ENCODE measurements at regions not wholly inside any gene's neighbourhood (a gene's known extent, or its start where the extent isn't known, plus 50 kb on each side); places are given as distances from the start of the nearest gene placed in this dataset.

- DNase-seq: no peak
Measured at GRCh38 chr18:10182009-10182624, 268.3 kb downstream of the VAPA start.

- no peak for DNase-seq
Measured at GRCh38 chr18:10184776-10185175, 269.7 kb upstream of the APCDD1 start.

GRCh38 chr18:10188971-10189810 lies 265.2 kb upstream of the APCDD1 start:
- no peak for DNase-seq

- no peak for DNase-seq
Measured at GRCh38 chr18:10190564-10190963, 263.9 kb upstream of the APCDD1 start.

- DNase-seq: no peak
Measured at GRCh38 chr18:10193444-10193843, 261.0 kb upstream of the APCDD1 start.

GRCh38 chr18:10194592-10194991 lies 259.8 kb upstream of the APCDD1 start:
- no peak for DNase-seq

- no peak for DNase-seq
Measured at GRCh38 chr18:10195529-10195928, 258.9 kb upstream of the APCDD1 start.

GRCh38 chr18:10197097-10197496 lies 257.3 kb upstream of the APCDD1 start:
- no peak for DNase-seq

GRCh38 chr18:10201226-10201625 lies 253.2 kb upstream of the APCDD1 start:
- no peak for DNase-seq

- DNase-seq: no peak
Measured at GRCh38 chr18:10201659-10202058, 252.8 kb upstream of the APCDD1 start.

GRCh38 chr18:10202845-10203321 lies 251.6 kb upstream of the APCDD1 start:
- DNase-seq: no peak

- DNase-seq: no peak
Measured at GRCh38 chr18:10205151-10205550, 249.3 kb upstream of the APCDD1 start.

GRCh38 chr18:10207682-10208345 lies 246.6 kb upstream of the APCDD1 start:
- DNase-seq: no peak

GRCh38 chr18:10209302-10209701 lies 245.1 kb upstream of the APCDD1 start:
- no peak for DNase-seq

- DNase-seq: no peak
Measured at GRCh38 chr18:10210057-10210633, 244.3 kb upstream of the APCDD1 start.

- DNase-seq: peak; percentile 11 to 36
Measured at GRCh38 chr18:10213526-10213925, 240.9 kb upstream of the APCDD1 start.

- no peak for DNase-seq
Measured at GRCh38 chr18:10215446-10215845, 239.0 kb upstream of the APCDD1 start.

GRCh38 chr18:10216791-10217190 lies 237.6 kb upstream of the APCDD1 start:
- no peak for DNase-seq

GRCh38 chr18:10217211-10217610 lies 237.2 kb upstream of the APCDD1 start:
- no peak for DNase-seq

- DNase-seq: no peak
Measured at GRCh38 chr18:10225300-10225699, 229.1 kb upstream of the APCDD1 start.

GRCh38 chr18:10226971-10227370 lies 227.5 kb upstream of the APCDD1 start:
- DNase-seq: no peak

GRCh38 chr18:10228326-10228725 lies 226.1 kb upstream of the APCDD1 start:
- DNase-seq: no peak

GRCh38 chr18:10229458-10229857 lies 225.0 kb upstream of the APCDD1 start:
- no peak for DNase-seq
